HEK293T (cell line): ENCODE measurements at regions not wholly inside any gene's neighbourhood (a gene's known extent, or its start where the extent isn't known, plus 50 kb on each side); places are given as distances from the start of the nearest gene placed in this dataset.
"Not testable (repeated sequence)": the region's sequence is repeated elsewhere in the genome, so short reads cannot be mapped to it uniquely, and the experiment has no call there.

Experiments used
- CTCF ChIA-PET: fragments of 350-600 bp; formaldehyde crosslinking; extraction: SDS; loops from one replicate; lab custom pipeline; 2021; ENCODE audit warnings: antibody characterized with exemption, inconsistent platforms; lab: Yijun Ruan, JAX
- POLR2A ChIA-PET: fragments of 350-600 bp; formaldehyde crosslinking; extraction: SDS; loops from one replicate; lab custom pipeline; 2020; ENCODE audit warnings: antibody characterized with exemption, inconsistent platforms; lab: Yijun Ruan, JAX
- DNase-seq: peaks from one replicate; pipeline ENCODE4 v3.0.0; 2012; ENCODE audit warnings: mixed read lengths; ENCODE audit errors: extremely low spot score
- ARNT ChIP-seq: fragments of 450-650 bp; IDR thresholded peaks from 2 replicates; pipeline ENCODE4 v1.6.1; 2017; ENCODE audit warnings: mild to moderate bottlenecking
- BHLHE40 ChIP-seq: fragments of 450-650 bp; IDR thresholded peaks from 2 replicates; pipeline ENCODE4 v1.6.1; 2016; ENCODE audit warnings: mild to moderate bottlenecking, moderate library complexity, borderline replicate concordance
- CTBP1 ChIP-seq: fragments of 450-650 bp; IDR thresholded peaks from 2 replicates; pipeline ENCODE4 v1.6.1; 2016; ENCODE audit warnings: borderline replicate concordance
- ELF4 ChIP-seq: fragments of 450-650 bp; IDR thresholded peaks from 2 replicates; pipeline ENCODE4 v1.6.1; 2017; ENCODE audit warnings: antibody characterized with exemption
- FOXA1 ChIP-seq: fragments of 450-650 bp; IDR thresholded peaks from 2 replicates; pipeline ENCODE4 v1.6.1; 2016; ENCODE audit warnings: mild to moderate bottlenecking
- FOXK2 ChIP-seq: fragments of 450-650 bp; IDR thresholded peaks from 2 replicates; pipeline ENCODE4 v1.6.1; 2016; ENCODE audit warnings: mild to moderate bottlenecking
- FOXM1 ChIP-seq: fragments of 450-650 bp; IDR thresholded peaks from 2 replicates; pipeline ENCODE4 v1.6.1; 2017; ENCODE audit warnings: mild to moderate bottlenecking, borderline replicate concordance
- HDGF ChIP-seq: fragments of 450-650 bp; IDR thresholded peaks from 2 replicates; pipeline ENCODE4 v1.6.1; 2017; ENCODE audit warnings: antibody characterized with exemption, borderline replicate concordance
- L3MBTL2 ChIP-seq: fragments of 450-650 bp; conservative IDR thresholded peaks from 2 replicates; pipeline ENCODE4 v1.6.1; 2016; ENCODE audit warnings: mild to moderate bottlenecking
- LEF1 ChIP-seq: fragments of 450-650 bp; IDR thresholded peaks from 2 replicates; pipeline ENCODE4 v1.6.1; 2017; ENCODE audit warnings: mild to moderate bottlenecking, borderline replicate concordance
- NFRKB ChIP-seq: fragments of 450-650 bp; IDR thresholded peaks from 2 replicates; pipeline ENCODE4 v1.6.1; 2016; ENCODE audit warnings: mild to moderate bottlenecking, moderate library complexity
- SP1 ChIP-seq: fragments of 450-650 bp; IDR thresholded peaks from 2 replicates; pipeline ENCODE4 v1.6.1; 2017
- SUZ12 ChIP-seq: fragments of 450-650 bp; IDR thresholded peaks from 2 replicates; pipeline ENCODE4 v1.6.1; 2016; ENCODE audit warnings: mild to moderate bottlenecking
- TARDBP ChIP-seq: fragments of 450-650 bp; IDR thresholded peaks from 2 replicates; pipeline ENCODE4 v1.6.1; 2016
- ZNF384 ChIP-seq: fragments of 450-650 bp; IDR thresholded peaks from 2 replicates; pipeline ENCODE4 v1.6.1; 2016
- TF ChIP-seq, protein P1 (sequence below): fragments of 450-650 bp; IDR thresholded peaks from 2 replicates; pipeline ENCODE4 v1.6.1; 2016

- POLR2A ChIA-PET: no interaction called here
- no peak for DNase-seq
Observed at GRCh38 chr7:108650467-108650866, 80.8 kb downstream of the DNAJB9 start.

DNA sequence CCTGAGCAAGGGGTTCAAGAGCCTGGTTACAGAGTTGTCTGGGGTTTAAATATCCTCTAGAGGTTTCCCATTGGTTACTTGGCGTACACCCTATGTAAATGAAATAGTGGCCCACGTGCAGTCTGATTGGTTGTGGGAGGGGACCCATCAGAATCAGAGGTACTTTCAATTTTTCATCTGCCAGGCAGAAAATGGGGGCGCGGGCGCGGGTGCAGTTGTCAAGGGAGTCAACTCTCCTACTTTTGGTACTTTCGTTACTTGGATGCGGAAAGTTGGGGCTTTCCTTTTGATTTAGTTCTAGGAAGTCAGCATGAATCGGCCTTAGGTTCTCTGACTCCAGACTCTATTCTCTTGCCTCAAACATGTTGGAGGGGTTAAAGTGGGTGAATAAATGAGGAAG, 83.2 kb downstream of the DNAJB9 start:
- no peak for DNase-seq
- ChIA-PET POLR2A (no interaction called here), CTCF (no interaction called here)
- TF ChIP-seq SUZ12: no peak
- TF ChIP-seq NFRKB: no peak
- TF ChIP-seq FOXK2: no peak
- no peak for TF ChIP-seq LEF1
- no peak for TF ChIP-seq TARDBP
- no peak for TF ChIP-seq FOXA1
- TF ChIP-seq ELF4: no peak
- no peak for TF ChIP-seq FOXM1
- no peak for TF ChIP-seq BHLHE40
- no peak for TF ChIP-seq CTBP1
- TF ChIP-seq HDGF: no peak
- TF ChIP-seq L3MBTL2: no peak
- TF ChIP-seq SP1: no peak
- no peak for TF ChIP-seq ARNT
- TF ChIP-seq, protein P1, sequence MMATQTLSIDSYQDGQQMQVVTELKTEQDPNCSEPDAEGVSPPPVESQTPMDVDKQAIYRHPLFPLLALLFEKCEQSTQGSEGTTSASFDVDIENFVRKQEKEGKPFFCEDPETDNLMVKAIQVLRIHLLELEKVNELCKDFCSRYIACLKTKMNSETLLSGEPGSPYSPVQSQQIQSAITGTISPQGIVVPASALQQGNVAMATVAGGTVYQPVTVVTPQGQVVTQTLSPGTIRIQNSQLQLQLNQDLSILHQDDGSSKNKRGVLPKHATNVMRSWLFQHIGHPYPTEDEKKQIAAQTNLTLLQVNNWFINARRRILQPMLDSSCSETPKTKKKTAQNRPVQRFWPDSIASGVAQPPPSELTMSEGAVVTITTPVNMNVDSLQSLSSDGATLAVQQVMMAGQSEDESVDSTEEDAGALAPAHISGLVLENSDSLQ: no peak
- no peak for TF ChIP-seq ZNF384

More at GRCh38 chr7:108650467-108650866, 80.8 kb downstream of the DNAJB9 start:
- TF ChIP-seq FOXA1 (no peak), BHLHE40 (no peak), ZNF384 (no peak)
- CTCF ChIA-PET: no interaction called here

- POLR2A ChIA-PET: no interaction called here
- TF ChIP-seq SP1: no peak
- TF ChIP-seq, protein P1: no peak
- TF ChIP-seq TARDBP: no peak
- TF ChIP-seq FOXK2: no peak
- no peak for TF ChIP-seq ZNF384
- TF ChIP-seq CTBP1: no peak
- TF ChIP-seq FOXA1: no peak
- TF ChIP-seq NFRKB: no peak
- no peak for TF ChIP-seq HDGF
- TF ChIP-seq SUZ12: no peak
- no peak for TF ChIP-seq FOXM1
- TF ChIP-seq L3MBTL2: no peak
- TF ChIP-seq BHLHE40: no peak
- TF ChIP-seq LEF1: no peak
- TF ChIP-seq ELF4: no peak
- no peak for TF ChIP-seq ARNT
- CTCF ChIA-PET: no interaction called here
- no peak for DNase-seq
Observed at GRCh38 chr7:108653526-108653925, 83.9 kb downstream of the DNAJB9 start.

- CTCF ChIA-PET, POLR2A ChIA-PET: not testable (repeated sequence)
Observed at GRCh38 chr7:108657140-108657726, 87.6 kb downstream of the DNAJB9 start.

GRCh38 chr7:108659261-108659660, 89.6 kb downstream of the DNAJB9 start:
- ChIA-PET POLR2A (no interaction called here), CTCF (no interaction called here)
- TF ChIP-seq CTBP1 (no peak), NFRKB (no peak), ARNT (no peak), FOXA1 (no peak), LEF1 (no peak), FOXM1 (no peak), ELF4 (no peak), TARDBP (no peak), FOXK2 (no peak), BHLHE40 (no peak), SUZ12 (no peak), SP1 (no peak), ZNF384 (no peak), L3MBTL2 (no peak)
- TF ChIP-seq, protein P1: no peak
- DNase-seq: no peak

More at GRCh38 chr7:108657140-108657726, 87.6 kb downstream of the DNAJB9 start:
- not testable (repeated sequence) for DNase-seq

DNA sequence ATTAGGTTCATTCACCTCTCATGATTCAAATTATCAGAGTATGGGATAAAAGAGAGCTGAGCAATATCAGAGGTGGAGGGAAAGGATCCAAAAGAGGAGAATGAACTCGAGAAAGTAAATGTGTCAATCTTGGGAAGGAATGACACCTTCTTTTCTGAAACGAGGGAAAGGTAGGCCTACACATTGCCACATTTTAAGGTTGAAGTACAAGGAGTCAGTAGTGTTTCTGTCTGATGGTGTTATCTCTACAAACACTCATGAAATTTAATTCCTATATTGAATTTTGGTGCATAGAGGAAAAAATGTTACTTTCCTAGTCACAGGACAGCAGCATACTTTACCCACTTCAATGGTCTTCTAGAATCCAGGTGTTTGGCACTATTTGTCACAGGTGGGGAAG, 90.2 kb downstream of the DNAJB9 start:
- POLR2A ChIA-PET: no interaction called here
- TF ChIP-seq FOXM1 (no peak), HDGF (no peak), SP1 (no peak), TARDBP (no peak), FOXA1 (no peak), LEF1 (no peak)
- TF ChIP-seq, protein P1: no peak
- DNase-seq: no peak
- CTCF ChIA-PET: no interaction called here
